Ascending aorta (tissue), 2 donors: ENCODE measurements at regions not wholly inside any gene's neighbourhood (a gene's known extent, or its start where the extent isn't known, plus 50 kb on each side); places are given as distances from the start of the nearest gene placed in this dataset.

Experiments used
- DNase-seq, 2 donors: peaks; one replicate each; pipeline ENCODE4 v3.0.0-alpha.2; 2019; ENCODE audit warnings: low spot score in 2 of 2
- H3K27ac ChIP-seq, 2 donors: fragments of 200-600 bp; sonication (generic); one replicate each; pipeline ENCODE4 v1.5.1; 2016 to 2017; ENCODE audit warnings: mild to moderate bottlenecking in 1 of 2
- H3K27me3 ChIP-seq: fragments of 200-600 bp; sonication (generic); one replicate; pipeline ENCODE4 v1.5.1; 2017
- H3K36me3 ChIP-seq, 2 donors: fragments of 200-600 bp; sonication (generic); one replicate each; pipeline ENCODE4 v1.5.1; 2016
- H3K4me1 ChIP-seq, 2 donors: fragments of 200-600 bp; sonication (generic); one replicate each; pipeline ENCODE4 v1.5.1; 2016 to 2017; ENCODE audit warnings: mild to moderate bottlenecking in 1 of 2
- H3K4me3 ChIP-seq, 2 donors: fragments of 200-600 bp; sonication (generic); one replicate each; pipeline ENCODE4 v1.5.1; 2016 to 2017; ENCODE audit warnings: mild to moderate bottlenecking in 1 of 2
- H3K9me3 ChIP-seq, 2 donors: fragments of 200-600 bp; sonication (generic); one replicate each; pipeline ENCODE4 v1.5.1; 2016
- intact Hi-C: fragments of 100-400 bp; cut with DNase I; formaldehyde crosslinking; loops from one replicate; pipeline ENCODE4 v1.15.1; 2023
- TF ChIP-seq, protein P1 (sequence below), 3 experiments: fragments of 200-600 bp in 2 of 3; fragments of 450-650 bp in 1 of 3; sonication (generic) in 2 of 3; IDR thresholded peaks; one replicate each; pipeline ENCODE4 v1.5.1; 2016 to 2019; ENCODE audit warnings: antibody characterized with exemption in 3 of 3, mild to moderate bottlenecking in 1 of 3, moderate library complexity in 1 of 3

DNA sequence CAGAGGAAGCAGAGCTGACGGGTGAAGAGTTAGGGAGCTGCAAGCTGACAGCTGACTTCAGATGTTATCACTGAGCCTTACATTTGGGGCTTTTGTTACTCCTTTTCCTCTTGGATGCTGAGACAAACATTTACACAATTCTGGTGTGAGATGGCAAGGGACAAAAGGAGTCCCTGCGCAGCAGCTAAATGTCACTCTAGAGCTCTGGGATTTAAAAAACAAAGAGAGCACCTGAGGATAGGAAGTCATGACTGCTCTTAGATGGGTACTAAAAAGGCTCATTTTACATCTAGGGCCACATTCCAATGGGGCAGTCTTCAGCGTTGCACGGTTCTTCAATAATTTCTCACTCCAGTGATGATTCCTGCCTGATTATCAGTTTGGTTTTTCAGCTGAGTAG is 204.5 kb downstream of the RAB38 start:
- H3K4me1 ChIP-seq, result no peaks in the 10 kb centered on the region
- TF ChIP-seq, protein P1, sequence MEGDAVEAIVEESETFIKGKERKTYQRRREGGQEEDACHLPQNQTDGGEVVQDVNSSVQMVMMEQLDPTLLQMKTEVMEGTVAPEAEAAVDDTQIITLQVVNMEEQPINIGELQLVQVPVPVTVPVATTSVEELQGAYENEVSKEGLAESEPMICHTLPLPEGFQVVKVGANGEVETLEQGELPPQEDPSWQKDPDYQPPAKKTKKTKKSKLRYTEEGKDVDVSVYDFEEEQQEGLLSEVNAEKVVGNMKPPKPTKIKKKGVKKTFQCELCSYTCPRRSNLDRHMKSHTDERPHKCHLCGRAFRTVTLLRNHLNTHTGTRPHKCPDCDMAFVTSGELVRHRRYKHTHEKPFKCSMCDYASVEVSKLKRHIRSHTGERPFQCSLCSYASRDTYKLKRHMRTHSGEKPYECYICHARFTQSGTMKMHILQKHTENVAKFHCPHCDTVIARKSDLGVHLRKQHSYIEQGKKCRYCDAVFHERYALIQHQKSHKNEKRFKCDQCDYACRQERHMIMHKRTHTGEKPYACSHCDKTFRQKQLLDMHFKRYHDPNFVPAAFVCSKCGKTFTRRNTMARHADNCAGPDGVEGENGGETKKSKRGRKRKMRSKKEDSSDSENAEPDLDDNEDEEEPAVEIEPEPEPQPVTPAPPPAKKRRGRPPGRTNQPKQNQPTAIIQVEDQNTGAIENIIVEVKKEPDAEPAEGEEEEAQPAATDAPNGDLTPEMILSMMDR (IDR thresholded peaks at IDR 0.05), result no peak
- no peaks in the 10 kb centered on the region for H3K36me3 ChIP-seq
- no peaks in the 10 kb centered on the region for H3K27me3 ChIP-seq
- DNase-seq, result no peak
- no peak overlapping the region for H3K4me3 ChIP-seq
- no peaks in the 10 kb centered on the region for H3K9me3 ChIP-seq
- intact Hi-C loops, result no loop called here
- H3K27ac ChIP-seq, result no peak overlapping the region

DNA sequence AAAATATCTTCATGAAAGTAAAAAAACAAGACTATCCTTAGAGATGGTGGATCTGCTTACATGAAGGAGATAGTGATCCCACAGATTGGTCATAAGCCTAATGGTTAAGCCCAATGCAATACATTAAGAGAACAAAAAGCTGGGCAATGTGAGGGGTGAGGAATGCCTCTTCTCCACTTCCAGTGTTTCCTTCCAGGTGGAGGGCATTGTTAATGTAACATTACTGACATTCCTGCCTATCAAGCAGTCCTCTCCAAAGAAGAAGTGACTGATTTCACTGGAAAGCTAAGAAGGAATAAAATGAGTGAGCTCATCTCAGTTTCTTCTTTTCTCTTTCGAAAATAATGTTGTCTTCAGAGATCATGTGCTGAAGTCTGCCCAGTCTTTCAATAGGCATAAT is 207.8 kb downstream of the RAB38 start:
- no peak overlapping the region for H3K27ac ChIP-seq
- no peaks in the 10 kb centered on the region for H3K27me3 ChIP-seq
- TF ChIP-seq, protein P1 (IDR thresholded peaks at IDR 0.05), result no peak
- no peak overlapping the region for H3K4me3 ChIP-seq
- no peaks in the 10 kb centered on the region for H3K36me3 ChIP-seq
- H3K4me1 ChIP-seq, result no peaks in the 10 kb centered on the region
- H3K9me3 ChIP-seq, result no peaks in the 10 kb centered on the region
- no peak for DNase-seq
- intact Hi-C loops, result no loop called here

DNA sequence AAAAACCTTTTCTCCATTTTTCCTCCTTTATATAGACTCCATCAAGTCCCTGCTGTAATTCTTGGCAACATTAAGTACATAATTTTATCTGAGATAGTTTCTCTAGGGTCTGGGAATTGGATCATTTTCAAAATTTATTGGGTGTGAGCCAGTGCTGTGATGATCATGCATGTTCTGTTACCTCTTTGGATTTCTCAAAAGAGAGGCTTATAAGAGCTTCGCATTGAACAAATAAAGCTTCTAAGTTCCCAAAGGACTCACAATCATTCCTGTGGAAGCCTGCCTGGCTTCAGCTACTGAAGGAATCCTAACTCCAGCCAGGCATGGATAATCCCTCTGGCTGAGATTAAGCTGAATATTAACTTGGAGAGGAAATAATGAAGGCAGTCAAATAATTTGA is 208.5 kb downstream of the RAB38 start:
- H3K27ac ChIP-seq, result no peak overlapping the region
- no peak for DNase-seq
- H3K27me3 ChIP-seq, result no peaks in the 10 kb centered on the region
- TF ChIP-seq, protein P1 (IDR thresholded peaks at IDR 0.05), result no peak
- no peak overlapping the region for H3K4me3 ChIP-seq
- H3K4me1 ChIP-seq, result no peaks in the 10 kb centered on the region
- H3K36me3 ChIP-seq, result no peaks in the 10 kb centered on the region
- intact Hi-C loops, result no loop called here
- H3K9me3 ChIP-seq, result no peaks in the 10 kb centered on the region

DNA sequence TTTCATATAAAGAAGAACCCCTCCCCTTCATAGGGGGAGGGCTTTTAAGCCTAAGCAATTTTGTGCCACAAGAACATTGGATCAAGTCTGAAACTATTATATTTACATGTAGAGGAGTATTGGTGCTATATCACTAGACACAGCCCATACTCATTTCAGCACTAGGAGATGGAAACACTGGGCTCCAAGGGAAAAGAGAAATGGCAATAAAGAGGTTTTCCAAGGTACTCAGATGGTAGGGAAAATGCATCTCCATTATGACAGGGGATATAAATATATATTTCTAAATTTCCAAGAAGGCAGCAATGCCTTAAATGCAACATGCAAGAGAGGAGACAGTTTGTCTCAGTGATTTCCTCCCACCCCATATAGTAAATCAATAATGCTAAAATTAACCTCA is 209.0 kb downstream of the RAB38 start:
- no peaks in the 10 kb centered on the region for H3K27me3 ChIP-seq
- H3K4me3 ChIP-seq, result no peak overlapping the region
- H3K4me1 ChIP-seq, result no peaks in the 10 kb centered on the region
- intact Hi-C loops, result no loop called here
- TF ChIP-seq, protein P1 (IDR thresholded peaks at IDR 0.05), result no peak
- no peaks in the 10 kb centered on the region for H3K9me3 ChIP-seq
- no peak for DNase-seq
- no peak overlapping the region for H3K27ac ChIP-seq
- no peaks in the 10 kb centered on the region for H3K36me3 ChIP-seq

DNA sequence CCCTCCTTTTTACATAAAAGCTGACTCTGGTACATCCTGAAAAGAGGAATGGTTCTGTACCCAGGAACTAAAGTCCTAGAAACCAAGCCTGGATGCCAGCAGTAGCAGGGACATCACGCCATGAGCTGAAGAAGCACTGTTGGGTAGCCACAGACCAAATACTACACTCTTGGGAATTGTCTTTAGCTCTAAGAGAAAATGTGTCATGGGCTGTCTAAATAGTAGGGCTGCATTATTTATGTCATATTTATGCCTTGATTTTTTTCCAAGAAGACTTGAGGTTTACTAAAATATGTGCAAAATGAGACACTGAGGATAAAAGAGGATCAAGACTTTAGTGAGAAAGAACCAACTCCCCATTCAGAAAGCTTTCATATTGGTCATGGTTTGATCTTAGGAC is 213.6 kb downstream of the RAB38 start:
- TF ChIP-seq, protein P1 (IDR thresholded peaks at IDR 0.05), result no peak
- intact Hi-C loops, result no loop called here
- no peaks in the 10 kb centered on the region for H3K36me3 ChIP-seq

DNA sequence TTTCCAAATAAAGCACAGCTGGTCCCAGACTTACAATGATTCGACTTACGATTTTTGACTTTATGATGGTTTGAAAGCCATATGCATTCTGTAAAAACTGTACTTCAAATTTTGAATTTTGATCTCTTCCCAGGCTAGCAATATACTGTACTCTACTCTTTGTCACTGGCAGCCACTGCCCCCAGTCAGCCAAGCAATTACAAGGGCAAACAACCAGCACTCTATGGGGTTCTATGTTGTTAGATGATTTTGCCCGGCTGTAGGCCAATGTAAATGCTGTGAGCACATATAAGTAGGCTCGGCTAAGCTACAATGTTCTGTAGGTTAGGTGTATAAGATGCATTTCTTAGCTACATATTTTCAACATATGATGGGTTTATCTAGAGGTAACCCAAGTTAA is 217.3 kb downstream of the RAB38 start:
- intact Hi-C loops, result no loop called here
- H3K27ac ChIP-seq, result no peak overlapping the region
- H3K27me3 ChIP-seq, result no peaks in the 10 kb centered on the region
- no peaks in the 10 kb centered on the region for H3K36me3 ChIP-seq
- H3K9me3 ChIP-seq, result no peaks in the 10 kb centered on the region
- no peak for DNase-seq
- H3K4me1 ChIP-seq, result no peaks in the 10 kb centered on the region
- H3K4me3 ChIP-seq, result no peak overlapping the region
- TF ChIP-seq, protein P1 (IDR thresholded peaks at IDR 0.05), result no peak

More for the DNA sequence above, 213.6 kb downstream of the RAB38 start:
- no peaks in the 10 kb centered on the region for H3K4me1 ChIP-seq
- H3K4me3 ChIP-seq, result no peak overlapping the region
- DNase-seq, result no peak
- H3K27ac ChIP-seq, result no peak overlapping the region
- H3K9me3 ChIP-seq, result no peaks in the 10 kb centered on the region
- H3K27me3 ChIP-seq, result no peaks in the 10 kb centered on the region
